ENCODE measurements at regions not wholly inside any gene's neighbourhood (a gene's known extent, or its start where the extent isn't known, plus 50 kb on each side); places are given as distances from the start of the nearest gene placed in this dataset.

DNA sequence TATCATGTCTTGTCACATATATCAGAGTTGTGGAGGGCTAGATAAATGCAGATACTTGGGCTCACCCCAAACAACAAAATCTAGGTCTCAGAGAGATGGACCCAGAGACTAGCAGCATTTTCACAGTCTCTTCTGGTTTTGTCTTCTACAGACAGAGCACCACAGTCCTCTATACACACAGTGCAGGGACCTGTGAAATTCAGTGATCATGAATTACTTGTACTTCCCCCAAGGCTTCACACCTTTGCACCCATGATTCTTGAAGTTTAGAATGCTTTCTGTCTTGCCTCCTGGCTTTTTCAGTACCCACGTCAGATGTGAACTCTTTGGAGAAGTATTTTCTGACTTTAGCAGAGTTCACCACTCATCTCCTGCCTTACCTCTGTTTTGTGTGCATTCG lies 371.5 kb upstream of the PRR16 start:
- H3K36me3 Mint-ChIP-seq (ENCODE audit: low read depth) = no peaks in the 10 kb centered on the region
- H3K27me3 Mint-ChIP-seq = peaks cover 4% of the 10 kb centered on the region
- no peaks in the 10 kb centered on the region for H3K9me3 ChIP-seq (ENCODE audit: control insufficient read depth in 1 of 2, insufficient read depth in 1 of 2, low read length in 2 of 2)
- POLR2A ChIA-PET = no interaction called here
- H3K4me1 ChIP-seq (ENCODE audit: insufficient read depth, low read length) = no peaks in the 10 kb centered on the region
- intact Hi-C loops (cut with DNase I, micrococcal nuclease) = no loop called here
- no peak overlapping the region for H3K27ac Mint-ChIP-seq
- peaks cover 2% of the 10 kb centered on the region for H3K9me3 Mint-ChIP-seq
- no peaks in the 10 kb centered on the region for H3K27me3 ChIP-seq (ENCODE audit: control insufficient read depth in 1 of 2, insufficient read depth in 2 of 2, low read length in 2 of 2)
- no peaks in the 10 kb centered on the region for H3K36me3 ChIP-seq (ENCODE audit: insufficient read depth, low read length)
- CTCF ChIA-PET = no interaction called here
- DNase-seq = no peak
- no peak overlapping the region for H3K4me3 Mint-ChIP-seq
- TF ChIP-seq, protein P1, sequence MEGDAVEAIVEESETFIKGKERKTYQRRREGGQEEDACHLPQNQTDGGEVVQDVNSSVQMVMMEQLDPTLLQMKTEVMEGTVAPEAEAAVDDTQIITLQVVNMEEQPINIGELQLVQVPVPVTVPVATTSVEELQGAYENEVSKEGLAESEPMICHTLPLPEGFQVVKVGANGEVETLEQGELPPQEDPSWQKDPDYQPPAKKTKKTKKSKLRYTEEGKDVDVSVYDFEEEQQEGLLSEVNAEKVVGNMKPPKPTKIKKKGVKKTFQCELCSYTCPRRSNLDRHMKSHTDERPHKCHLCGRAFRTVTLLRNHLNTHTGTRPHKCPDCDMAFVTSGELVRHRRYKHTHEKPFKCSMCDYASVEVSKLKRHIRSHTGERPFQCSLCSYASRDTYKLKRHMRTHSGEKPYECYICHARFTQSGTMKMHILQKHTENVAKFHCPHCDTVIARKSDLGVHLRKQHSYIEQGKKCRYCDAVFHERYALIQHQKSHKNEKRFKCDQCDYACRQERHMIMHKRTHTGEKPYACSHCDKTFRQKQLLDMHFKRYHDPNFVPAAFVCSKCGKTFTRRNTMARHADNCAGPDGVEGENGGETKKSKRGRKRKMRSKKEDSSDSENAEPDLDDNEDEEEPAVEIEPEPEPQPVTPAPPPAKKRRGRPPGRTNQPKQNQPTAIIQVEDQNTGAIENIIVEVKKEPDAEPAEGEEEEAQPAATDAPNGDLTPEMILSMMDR (IDR thresholded peaks at IDR 0.05) = no peak
- ATAC-seq (ENCODE audit: poor library complexity) = no peak
- no peak overlapping the region for H3K27ac ChIP-seq (ENCODE audit: low read depth in 1 of 2, low read length in 2 of 2)
- no peak overlapping the region for H3K4me3 ChIP-seq (ENCODE audit: low read length)
- no peaks in the 10 kb centered on the region for H3K4me1 Mint-ChIP-seq (ENCODE audit: low read depth)

DNA sequence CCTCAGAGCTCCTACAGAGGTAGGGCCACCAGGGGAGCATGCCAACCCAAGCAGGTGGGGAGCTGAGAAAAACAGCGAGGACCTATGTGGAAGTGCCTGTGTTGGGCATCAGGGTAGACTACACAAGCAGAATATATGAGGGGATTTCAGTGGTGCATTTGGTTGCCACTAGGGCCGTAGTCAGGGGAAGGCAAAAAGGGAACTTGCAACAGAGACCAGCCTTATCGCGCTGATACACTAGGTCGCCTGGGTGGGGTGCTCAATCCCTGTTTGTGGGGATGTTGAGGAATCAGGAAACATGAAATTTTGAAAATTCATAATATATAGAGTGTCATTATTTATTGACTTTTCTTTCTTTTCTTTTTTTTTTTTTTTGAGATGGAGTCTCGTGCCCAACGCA lies 370.9 kb upstream of the PRR16 start:
- Histone ChIP-seq H3K36me3 (ENCODE audit: insufficient read depth, low read length) (no peaks in the 10 kb centered on the region), H3K27me3 (ENCODE audit: control insufficient read depth in 1 of 2, insufficient read depth in 2 of 2, low read length in 2 of 2) (no peaks in the 10 kb centered on the region), H3K27ac (ENCODE audit: low read depth in 1 of 2, low read length in 2 of 2) (no peak overlapping the region), H3K9me3 (ENCODE audit: control insufficient read depth in 1 of 2, insufficient read depth in 1 of 2, low read length in 2 of 2) (no peaks in the 10 kb centered on the region), H3K4me1 (ENCODE audit: insufficient read depth, low read length) (no peaks in the 10 kb centered on the region), H3K4me3 (ENCODE audit: low read length) (no peak overlapping the region)
- Mint-ChIP-seq H3K36me3 (ENCODE audit: low read depth) (no peaks in the 10 kb centered on the region), H3K9me3 (peaks cover 2% of the 10 kb centered on the region), H3K27me3 (peaks cover 4% of the 10 kb centered on the region), H3K4me3 (no peak overlapping the region), H3K27ac (no peak overlapping the region), H3K4me1 (ENCODE audit: low read depth) (no peaks in the 10 kb centered on the region)
- DNase-seq (peak in 2 of 14 experiments; percentile 28 to 29), ATAC-seq (ENCODE audit: poor library complexity) (no peak)
- ChIA-PET CTCF (no interaction called here), POLR2A (no interaction called here)
- intact Hi-C loops (cut with DNase I, micrococcal nuclease) = no loop called here
- TF ChIP-seq, protein P1 (IDR thresholded peaks at IDR 0.05) = no peak

DNA sequence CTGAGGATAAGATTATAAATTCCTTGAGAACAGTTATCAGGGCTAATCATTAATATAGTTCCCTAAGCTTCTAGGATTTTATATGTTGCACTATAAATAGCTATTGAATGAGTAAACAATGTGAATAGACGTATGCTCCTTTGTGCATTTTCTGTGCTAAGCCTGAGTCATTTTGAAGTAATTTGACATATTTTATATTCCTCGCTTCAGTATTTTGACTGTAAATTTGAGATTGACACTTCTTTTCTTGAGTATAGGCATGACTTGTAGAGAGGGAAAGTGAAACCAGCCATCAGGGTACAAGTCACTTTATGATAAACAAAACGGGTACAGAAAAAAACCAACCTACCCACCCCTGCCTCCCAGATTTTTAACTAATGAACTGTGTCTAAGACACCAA lies 367.7 kb upstream of the PRR16 start:
- no peak overlapping the region for H3K4me3 ChIP-seq (ENCODE audit: low read length)
- ATAC-seq (ENCODE audit: poor library complexity) (no peak), DNase-seq (peak in 1 of 14 experiments; percentile 4)
- Mint-ChIP-seq H3K4me3 (no peak overlapping the region), H3K27me3 (no peaks in the 10 kb centered on the region), H3K4me1 (ENCODE audit: low read depth) (no peaks in the 10 kb centered on the region), H3K27ac (no peak overlapping the region), H3K36me3 (ENCODE audit: low read depth) (no peaks in the 10 kb centered on the region), H3K9me3 (no peaks in the 10 kb centered on the region)
- ChIA-PET POLR2A (no interaction called here), CTCF (no interaction called here)
- no peak overlapping the region for H3K27ac ChIP-seq (ENCODE audit: low read depth in 1 of 2, low read length in 2 of 2)
- TF ChIP-seq, protein P1 (IDR thresholded peaks at IDR 0.05) = no peak
- no peaks in the 10 kb centered on the region for H3K36me3 ChIP-seq (ENCODE audit: insufficient read depth, low read length)
- H3K27me3 ChIP-seq (ENCODE audit: control insufficient read depth in 1 of 2, insufficient read depth in 2 of 2, low read length in 2 of 2) = no peaks in the 10 kb centered on the region
- intact Hi-C loops (cut with DNase I, micrococcal nuclease) = no loop called here
- no peaks in the 10 kb centered on the region for H3K4me1 ChIP-seq (ENCODE audit: insufficient read depth, low read length)
- H3K9me3 ChIP-seq (ENCODE audit: control insufficient read depth in 1 of 2, insufficient read depth in 1 of 2, low read length in 2 of 2) = no peaks in the 10 kb centered on the region

Measured in CD4-positive, alpha-beta T cell (primary cell).